Transverse colon (tissue), 3 donors: ENCODE measurements at regions not wholly inside any gene's neighbourhood (a gene's known extent, or its start where the extent isn't known, plus 50 kb on each side); places are given as distances from the start of the nearest gene placed in this dataset.

ENCODE experiments used
- EP300 ChIP-seq: sonication (generic); formaldehyde crosslinking; IDR thresholded peaks from one replicate; pipeline ENCODE4 v1.6.1; 2017; ENCODE audit warnings: antibody characterized with exemption, low read depth
- POLR2A ChIP-seq: fragments of 450-650 bp; IDR thresholded peaks from one replicate; pipeline ENCODE4 v1.6.1; 2016; ENCODE audit warnings: antibody characterized with exemption, mild to moderate bottlenecking, moderate library complexity
- TF ChIP-seq, protein P1 (sequence below), 5 experiments: fragments of 200-600 bp in 3 of 5; fragments of 450-650 bp in 2 of 5; sonication (generic) in 3 of 5; IDR thresholded peaks; 1 replicate in 2 of 5; 2 replicates in 3 of 5; pipeline ENCODE4 v1.5.1; 2016 to 2017; ENCODE audit warnings: antibody characterized with exemption in 5 of 5, inconsistent platforms in 3 of 5, mild to moderate bottlenecking in 2 of 5, moderate library complexity in 1 of 5

DNA sequence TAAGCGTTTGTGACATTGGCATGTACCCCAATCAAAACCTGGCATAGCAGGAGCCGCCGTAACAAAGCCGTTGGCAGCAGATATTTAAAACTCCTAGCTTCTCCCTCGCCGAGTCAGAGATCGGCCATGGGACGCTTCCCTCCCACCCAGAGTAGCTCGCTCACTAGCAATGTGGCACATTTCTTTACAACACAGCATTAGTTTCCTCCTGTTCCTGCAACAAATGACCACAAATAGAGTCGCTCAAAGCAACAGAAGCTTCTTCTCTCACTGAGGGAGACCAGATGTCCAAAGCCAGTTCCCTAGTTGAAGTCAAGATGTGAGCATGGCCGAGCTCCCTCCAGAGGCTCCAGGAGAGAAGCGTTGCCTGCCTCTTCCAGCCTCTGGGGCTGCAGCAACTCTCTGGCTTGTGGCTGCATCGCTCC is 106.7 kb downstream of the RBFOX3 start:
- TF ChIP-seq EP300 (no peak), POLR2A (no peak)
- TF ChIP-seq, protein P1, sequence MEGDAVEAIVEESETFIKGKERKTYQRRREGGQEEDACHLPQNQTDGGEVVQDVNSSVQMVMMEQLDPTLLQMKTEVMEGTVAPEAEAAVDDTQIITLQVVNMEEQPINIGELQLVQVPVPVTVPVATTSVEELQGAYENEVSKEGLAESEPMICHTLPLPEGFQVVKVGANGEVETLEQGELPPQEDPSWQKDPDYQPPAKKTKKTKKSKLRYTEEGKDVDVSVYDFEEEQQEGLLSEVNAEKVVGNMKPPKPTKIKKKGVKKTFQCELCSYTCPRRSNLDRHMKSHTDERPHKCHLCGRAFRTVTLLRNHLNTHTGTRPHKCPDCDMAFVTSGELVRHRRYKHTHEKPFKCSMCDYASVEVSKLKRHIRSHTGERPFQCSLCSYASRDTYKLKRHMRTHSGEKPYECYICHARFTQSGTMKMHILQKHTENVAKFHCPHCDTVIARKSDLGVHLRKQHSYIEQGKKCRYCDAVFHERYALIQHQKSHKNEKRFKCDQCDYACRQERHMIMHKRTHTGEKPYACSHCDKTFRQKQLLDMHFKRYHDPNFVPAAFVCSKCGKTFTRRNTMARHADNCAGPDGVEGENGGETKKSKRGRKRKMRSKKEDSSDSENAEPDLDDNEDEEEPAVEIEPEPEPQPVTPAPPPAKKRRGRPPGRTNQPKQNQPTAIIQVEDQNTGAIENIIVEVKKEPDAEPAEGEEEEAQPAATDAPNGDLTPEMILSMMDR (IDR thresholded peaks at IDR 0.05), result no peak
